ENCODE measurements at regions not wholly inside any gene's neighbourhood (a gene's known extent, or its start where the extent isn't known, plus 50 kb on each side); places are given as distances from the start of the nearest gene placed in this dataset.

DNA sequence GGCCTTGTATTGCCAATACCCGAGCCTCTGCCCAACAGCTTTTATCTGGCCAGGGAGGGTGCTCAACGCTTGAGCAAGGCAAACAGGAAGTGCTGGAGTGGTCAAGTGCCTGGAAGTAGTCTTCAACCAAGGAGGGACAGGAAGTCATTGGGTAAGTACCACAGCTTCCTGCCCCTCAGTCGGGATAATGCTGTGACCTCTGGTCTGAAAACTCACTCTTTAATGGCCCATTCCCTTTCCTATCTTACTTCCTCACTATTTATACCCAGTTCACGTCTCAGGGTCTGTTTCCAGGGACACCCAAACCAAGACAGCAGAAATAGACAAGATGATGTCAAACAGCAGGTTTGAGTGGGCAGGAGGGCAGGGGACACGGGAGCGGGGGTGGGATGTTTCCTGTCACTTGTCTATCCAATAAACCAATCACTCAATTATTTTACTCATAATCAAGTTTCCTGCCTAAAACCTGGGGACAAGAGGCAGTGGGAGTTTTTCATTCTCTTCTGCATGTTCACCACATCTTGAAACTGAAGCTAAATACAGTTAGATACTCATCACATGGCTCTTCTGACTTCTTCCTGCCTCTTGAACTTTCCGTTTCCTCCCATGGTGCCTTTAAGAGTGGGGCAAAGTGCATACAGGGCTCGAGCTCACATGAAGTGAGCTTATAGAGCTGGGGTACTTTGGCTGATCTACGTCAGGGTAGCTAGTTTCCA is 68.9 kb upstream of the CAB39 start:
- no peak for DNase-seq

DNA sequence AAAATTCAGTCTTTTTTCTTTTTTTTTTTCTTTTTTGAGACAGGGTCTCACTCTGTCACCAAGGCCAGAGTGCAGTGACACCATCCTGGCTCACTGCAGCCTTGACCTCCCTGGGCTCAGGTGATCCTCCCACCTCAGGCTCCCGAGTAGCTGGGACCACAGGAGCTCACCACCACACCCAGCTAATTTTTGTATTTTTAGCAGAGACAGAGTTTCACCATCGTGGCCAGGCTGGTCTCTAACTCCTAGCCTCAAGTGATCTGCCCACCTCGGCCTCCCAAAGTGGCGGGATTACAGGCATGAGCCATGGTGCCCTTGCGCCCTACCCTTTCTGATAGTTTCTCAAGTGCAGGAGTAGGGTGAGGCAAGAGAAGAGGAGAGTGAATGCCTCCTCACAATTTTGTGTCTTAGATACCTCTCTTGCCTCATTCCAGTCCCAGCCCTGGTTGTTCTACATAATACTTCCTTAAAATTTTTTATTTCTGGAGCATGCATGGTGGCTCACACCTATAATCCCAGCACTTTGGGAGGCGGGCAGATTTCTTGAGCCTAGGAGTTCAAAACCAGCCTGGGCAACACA is 68.2 kb upstream of the CAB39 start:
- DNase-seq, result no peak

DNA sequence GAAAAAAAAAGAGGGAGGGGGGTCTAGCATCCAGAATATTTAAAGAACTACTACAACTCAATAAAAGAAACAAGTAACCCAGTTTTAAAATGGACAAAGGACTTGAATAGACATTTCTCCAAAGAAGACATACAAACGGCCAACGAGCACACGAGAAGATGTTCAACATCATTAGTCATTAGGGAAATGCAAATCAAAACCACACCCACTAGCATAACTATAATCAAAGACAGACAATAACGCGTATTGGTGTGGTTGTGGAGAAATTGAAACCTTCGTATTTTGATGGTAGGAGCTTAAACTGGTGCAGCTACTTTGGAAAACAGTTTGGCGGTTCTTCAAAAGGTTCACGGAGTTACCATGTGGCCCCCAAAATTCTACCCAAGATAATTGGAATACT is 64.3 kb upstream of the CAB39 start:
- no peak for DNase-seq

DNA sequence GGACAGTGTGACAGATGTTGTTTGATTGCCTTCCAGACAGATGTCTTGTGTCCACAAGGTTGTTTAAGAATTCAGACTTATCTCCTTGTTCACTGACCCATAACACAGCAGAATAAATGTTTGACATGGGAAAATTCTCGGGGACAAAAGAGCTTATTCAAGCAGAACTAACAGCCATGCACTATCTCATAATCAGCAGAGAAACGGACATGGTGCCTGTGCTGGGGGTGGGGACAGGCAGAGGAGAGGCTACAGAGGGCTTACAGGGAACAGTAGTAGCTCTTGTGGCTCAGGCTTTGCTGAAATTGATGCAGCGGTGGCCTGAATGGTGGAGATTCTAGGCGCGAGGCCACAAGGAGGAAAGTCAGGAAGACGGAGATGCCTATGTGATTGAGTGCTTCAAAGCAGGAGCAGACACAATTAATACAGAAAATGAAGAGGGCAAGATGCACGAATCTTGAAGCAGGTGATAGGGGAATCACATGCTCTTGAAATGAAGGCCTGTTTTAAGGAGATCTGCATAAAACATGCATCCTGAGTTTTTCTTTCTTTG is 62.0 kb upstream of the CAB39 start:
- no peak for DNase-seq

DNA sequence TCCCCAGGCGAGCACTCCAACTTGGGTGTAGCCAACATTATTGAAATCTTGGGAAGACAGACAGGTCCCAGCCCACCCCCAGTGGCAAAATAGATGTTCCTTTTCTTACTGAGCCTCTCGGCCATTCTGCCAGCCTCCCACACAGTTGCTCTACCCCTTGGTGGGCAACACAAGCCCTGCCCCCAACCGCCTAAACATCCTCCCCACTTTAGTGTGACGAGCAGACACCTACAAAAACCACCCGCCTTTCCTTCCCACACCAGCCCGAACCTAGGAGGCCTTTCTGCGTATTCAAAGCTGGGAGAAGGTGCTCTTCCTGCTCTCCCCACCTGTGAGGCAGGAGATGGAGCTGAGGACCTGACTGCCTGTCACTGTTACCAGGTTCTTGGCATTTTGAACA is 58.6 kb upstream of the CAB39 start:
- no peak for DNase-seq

DNA sequence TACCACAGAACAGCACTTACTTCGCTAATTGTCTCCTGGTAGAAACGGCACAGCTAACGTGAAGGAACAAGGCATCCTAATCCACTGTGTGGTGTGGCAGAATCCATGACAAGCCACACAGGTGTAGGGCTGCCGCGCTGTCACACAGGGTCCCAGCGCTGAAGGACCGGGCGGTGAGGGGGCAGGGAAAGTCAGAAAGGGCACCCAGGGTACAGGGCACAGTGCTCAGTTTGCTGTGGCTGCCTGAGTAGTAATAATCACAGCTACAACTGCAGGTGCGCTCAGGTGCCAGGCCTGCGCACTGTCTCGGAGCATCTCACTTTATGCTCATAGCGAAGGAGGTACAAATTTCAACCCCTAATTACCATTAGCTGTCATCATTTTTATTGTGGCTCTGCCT is 55.2 kb upstream of the CAB39 start:
- DNase-seq, result no peak

DNA sequence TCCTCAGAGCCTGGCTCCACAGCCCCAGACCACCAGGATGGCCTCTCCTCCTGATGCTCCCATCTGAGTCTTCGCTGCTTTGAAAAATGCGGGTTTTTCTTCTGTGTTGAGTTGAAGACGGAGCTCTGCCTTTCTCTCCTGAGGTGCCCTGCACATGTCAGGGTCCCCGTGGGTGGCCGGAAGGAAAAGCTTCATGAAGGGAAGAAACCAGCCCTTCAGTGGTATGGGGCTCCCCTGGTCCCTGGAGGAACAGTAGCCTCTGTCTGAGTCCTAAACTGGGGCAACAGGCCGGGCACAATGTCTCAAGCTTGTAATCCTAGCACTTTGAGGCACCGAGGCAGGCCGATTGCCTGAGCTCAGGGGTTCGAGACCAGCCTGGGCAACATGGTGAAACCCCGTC is 54.7 kb upstream of the CAB39 start:
- DNase-seq, result no peak

DNA sequence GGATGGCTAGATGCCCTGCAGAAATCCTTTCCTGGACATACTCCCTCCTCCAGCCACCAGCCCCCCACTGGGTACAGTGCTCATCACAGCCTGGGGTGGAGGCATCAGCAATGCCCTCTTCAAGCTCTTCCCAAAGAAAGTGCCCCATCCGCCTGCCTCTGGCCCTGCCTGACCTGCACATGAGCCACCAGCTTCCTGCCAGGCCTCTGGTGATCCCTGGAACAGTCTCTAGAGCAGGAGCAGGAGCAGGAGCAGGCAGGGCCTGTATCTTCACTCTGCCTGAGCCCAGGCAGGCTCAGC is 54.1 kb upstream of the CAB39 start:
- DNase-seq, result peak; percentile 77

DNA sequence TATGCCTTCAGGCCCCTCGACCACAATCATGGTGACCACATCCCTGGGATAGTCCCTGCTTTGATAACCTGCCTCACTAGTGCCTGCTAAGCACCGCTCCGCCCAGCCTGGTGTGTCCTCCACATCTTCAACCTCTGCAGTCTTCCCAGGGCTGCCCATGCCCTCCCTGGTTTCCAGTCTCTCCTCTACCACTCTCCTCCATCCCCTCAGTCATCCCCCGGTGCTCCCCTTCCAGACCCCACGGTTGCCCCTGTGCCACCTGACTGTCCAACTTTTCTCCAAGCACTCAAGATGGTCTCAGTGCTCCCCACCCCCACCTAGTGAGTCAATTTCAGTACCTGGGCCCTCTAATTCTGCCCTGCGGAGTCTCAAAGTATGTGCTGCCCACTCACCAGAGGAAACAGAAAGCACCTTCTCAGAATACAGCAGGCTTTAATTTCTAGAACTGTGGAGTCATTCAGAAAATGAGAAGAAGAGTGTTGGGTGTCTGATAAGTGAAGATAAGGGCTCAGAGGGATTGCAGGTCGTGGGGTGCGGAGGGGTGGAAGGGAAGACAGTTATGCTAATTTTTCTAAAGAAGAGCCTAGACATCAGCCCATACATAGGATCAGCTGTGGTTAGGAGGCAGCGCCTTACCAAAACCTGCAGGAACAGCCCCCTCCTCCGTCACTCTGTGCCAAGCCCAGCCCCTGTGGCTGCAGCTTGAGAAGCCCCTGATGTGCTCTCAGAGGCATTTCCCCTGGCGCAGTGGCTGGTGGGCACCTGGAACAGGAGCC is 53.6 kb upstream of the CAB39 start:
- no peak for DNase-seq

DNA sequence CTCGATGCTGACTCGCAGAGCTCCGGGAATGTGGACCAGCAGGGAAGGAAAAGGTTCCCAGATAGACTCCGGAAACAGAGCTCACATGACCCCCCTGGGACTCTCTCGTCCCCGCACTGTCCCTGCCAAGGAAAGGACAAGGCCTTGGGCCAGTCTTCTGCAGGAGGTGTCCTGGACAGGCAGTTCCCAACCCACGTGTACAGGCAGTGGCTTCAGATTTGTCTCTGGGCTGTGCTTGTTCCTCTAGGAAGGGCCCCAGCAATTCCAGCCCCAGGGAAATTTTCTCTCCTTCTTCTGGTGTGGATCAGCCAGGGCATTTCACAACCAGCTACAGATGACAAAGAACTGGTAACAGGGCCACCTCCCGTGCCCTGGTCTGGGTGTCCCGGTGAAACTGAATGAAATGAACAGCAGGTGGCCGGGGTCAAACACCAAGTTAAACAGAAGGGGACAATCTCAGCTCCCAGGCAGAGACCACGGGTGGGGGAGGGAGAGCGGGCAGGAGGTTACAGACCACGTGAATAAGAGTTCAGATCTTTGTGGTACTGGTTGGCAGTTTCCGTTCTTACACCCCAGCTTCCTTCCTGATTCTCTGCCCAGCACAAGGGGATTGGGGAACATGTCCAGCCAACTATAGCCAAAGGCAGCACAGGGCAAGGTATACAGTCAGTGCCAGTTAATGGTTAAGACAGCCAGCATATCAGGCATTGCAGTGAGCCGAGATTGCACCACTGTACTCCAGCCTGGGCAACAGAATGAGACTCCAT is 52.2 kb upstream of the CAB39 start:
- peak; percentile 68 for DNase-seq

DNA sequence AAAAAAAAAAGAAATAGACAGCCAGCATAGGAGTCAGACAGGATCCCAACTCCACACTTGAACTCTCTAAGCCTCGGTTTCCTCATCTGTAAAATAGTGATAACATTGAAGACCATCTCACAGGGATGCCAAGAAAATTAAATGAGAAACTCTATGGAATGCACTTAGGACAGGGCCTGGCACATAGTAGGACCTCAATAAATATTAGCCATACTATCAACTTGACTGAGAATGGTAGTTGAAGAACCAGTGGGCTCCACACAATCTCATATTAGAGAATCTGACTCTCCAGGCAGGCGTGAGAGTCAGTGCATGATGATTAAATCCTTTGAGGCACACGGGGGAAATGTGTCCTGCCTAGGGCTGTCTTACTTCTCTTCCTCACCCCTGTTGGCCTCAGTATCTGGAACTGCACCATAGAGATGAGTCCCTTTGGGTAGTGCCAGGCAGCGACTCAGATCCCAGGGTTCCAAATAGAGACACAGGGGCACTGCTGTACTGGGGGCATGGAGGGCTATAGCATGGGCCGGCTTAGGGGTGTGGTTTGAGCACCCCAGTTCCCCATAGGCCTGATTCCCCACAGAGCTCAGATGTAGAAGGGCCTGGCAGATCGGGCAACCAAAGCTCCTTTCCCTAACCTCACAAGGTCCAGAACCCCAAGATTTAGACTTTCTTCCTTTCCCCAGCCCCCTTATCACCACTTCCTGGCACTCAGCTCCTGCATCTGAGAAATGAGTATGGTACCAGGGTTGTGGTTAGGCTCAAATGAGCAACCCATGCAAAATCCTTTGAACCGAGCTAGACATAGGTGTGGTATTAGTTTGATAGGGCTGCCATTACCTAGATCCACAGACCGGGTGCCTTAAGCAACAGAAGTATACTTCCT is 51.3 kb upstream of the CAB39 start:
- DNase-seq, result no peak

All from islet precursor cell (in vitro differentiated cells).